Neuronal stem cell (in vitro differentiated cells): ENCODE measurements at regions not wholly inside any gene's neighbourhood (a gene's known extent, or its start where the extent isn't known, plus 50 kb on each side); places are given as distances from the start of the nearest gene placed in this dataset.
"Not testable (repeated sequence)": the region's sequence is repeated elsewhere in the genome, so short reads cannot be mapped to it uniquely, and the experiment has no call there.

ENCODE experiments used
- DNase-seq: peaks from one replicate; pipeline ENCODE4 v3.0.0-alpha.2; 2013; ENCODE audit warnings: low spot score
- H2AFZ ChIP-seq: one replicate; pipeline ENCODE4 v1.6.1; 2013; ENCODE audit warnings: mild to moderate bottlenecking, low read length, inconsistent platforms
- H2AK5ac ChIP-seq: 2 replicates; pipeline ENCODE4 v1.6.1; 2013; ENCODE audit warnings: low read depth, mild to moderate bottlenecking, inconsistent platforms, low read length, moderate library complexity, mixed read lengths
- H2BK120ac ChIP-seq: 2 replicates; pipeline ENCODE4 v1.6.1; 2013; ENCODE audit warnings: low read depth, mild to moderate bottlenecking, inconsistent platforms, low read length, moderate library complexity, mixed read lengths
- H2BK12ac ChIP-seq: one replicate; pipeline ENCODE4 v1.6.1; 2013; ENCODE audit warnings: low read length, inconsistent platforms
- H2BK15ac ChIP-seq: 2 replicates; pipeline ENCODE4 v1.6.1; 2013; ENCODE audit warnings: mild to moderate bottlenecking, low read length, inconsistent platforms, mixed read lengths
- H2BK5ac ChIP-seq: one replicate; pipeline ENCODE4 v1.6.1; 2013; ENCODE audit warnings: inconsistent platforms, mild to moderate bottlenecking, low read length, moderate library complexity
- H3K14ac ChIP-seq: one replicate; pipeline ENCODE4 v1.6.1; 2013; ENCODE audit warnings: low read length, inconsistent platforms
- H3K18ac ChIP-seq: 2 replicates; pipeline ENCODE4 v1.6.1; 2013; ENCODE audit warnings: low read length, inconsistent platforms
- H3K23ac ChIP-seq: 2 replicates; pipeline ENCODE4 v1.6.1; 2013; ENCODE audit warnings: low read depth, mild to moderate bottlenecking, mixed read lengths, low read length, inconsistent platforms; ENCODE audit not compliant: poor library complexity
- H3K27ac ChIP-seq: replicated peaks from 3 replicates; pipeline ENCODE4 v1.5.1; 2013; ENCODE audit warnings: low read length, inconsistent platforms
- H3K27me3 ChIP-seq, 3 experiments: 2 replicates each; pipeline ENCODE4 v1.6.1; 2013; ENCODE audit warnings: low read length in 3 of 3, mild to moderate bottlenecking in 2 of 3, inconsistent platforms in 1 of 3, low read depth in 1 of 3, mixed read lengths in 1 of 3, moderate library complexity in 1 of 3; ENCODE audit not compliant: control insufficient read depth in 3 of 3, insufficient read depth in 3 of 3
- H3K36me3 ChIP-seq, 2 donors: replicated peaks in 1 of 2; 2 replicates each; pipeline ENCODE4 v1.6.1; 2013; ENCODE audit warnings: low read length in 2 of 2; ENCODE audit not compliant: control insufficient read depth in 2 of 2, insufficient read depth in 2 of 2
- H3K4ac ChIP-seq: 2 replicates; pipeline ENCODE4 v1.6.1; 2013; ENCODE audit warnings: inconsistent platforms, mild to moderate bottlenecking, low read length, moderate library complexity
- H3K4me1 ChIP-seq, 2 donors: 1 replicate in 1 of 2; 2 replicates in 1 of 2; pipeline ENCODE4 v1.6.1; 2013; ENCODE audit warnings: low read length in 2 of 2, low read depth in 1 of 2; ENCODE audit not compliant: control insufficient read depth in 2 of 2, insufficient read depth in 1 of 2
- H3K4me2 ChIP-seq: one replicate; pipeline ENCODE4 v1.6.1; 2013; ENCODE audit warnings: mild to moderate bottlenecking, low read length, inconsistent platforms; ENCODE audit not compliant: insufficient read depth, poor library complexity, severe bottlenecking
- H3K4me3 ChIP-seq, 2 donors: 2 replicates each; pipeline ENCODE4 v1.5.1; 2013; ENCODE audit warnings: low read length in 2 of 2, mild to moderate bottlenecking in 2 of 2, inconsistent platforms in 1 of 2, moderate library complexity in 1 of 2
- H3K79me1 ChIP-seq: one replicate; pipeline ENCODE4 v1.6.1; 2013; ENCODE audit warnings: low read depth, mild to moderate bottlenecking, inconsistent platforms, low read length, moderate library complexity
- H3K9ac ChIP-seq: one replicate; pipeline ENCODE4 v1.6.1; 2013; ENCODE audit warnings: mild to moderate bottlenecking, low read depth, low read length, inconsistent platforms; ENCODE audit not compliant: poor library complexity
- H3K9me3 ChIP-seq, 2 donors: replicated peaks in 1 of 2; 2 replicates each; pipeline versions ENCODE3 to v1.6.1; 2013; ENCODE audit warnings: low read length in 2 of 2, mild to moderate bottlenecking in 2 of 2, inconsistent platforms in 1 of 2, low read depth in 1 of 2, mixed read lengths in 1 of 2, moderate library complexity in 1 of 2; ENCODE audit not compliant: control insufficient read depth in 2 of 2, insufficient read depth in 1 of 2
- H4K8ac ChIP-seq: one replicate; pipeline ENCODE4 v1.6.1; 2013; ENCODE audit warnings: low read depth, mild to moderate bottlenecking, inconsistent platforms, low read length, moderate library complexity
- H4K91ac ChIP-seq: one replicate; pipeline ENCODE4 v1.6.1; 2013; ENCODE audit warnings: low read length, low read depth, mild to moderate bottlenecking, inconsistent platforms; ENCODE audit not compliant: poor library complexity
- WGBS, 2 donors: extraction: QIAGEN DNeasy Blood & Tissue Kit; methylation state at CpG; one replicate each; pipeline ENCODE4 v1.1.7; 2013; ENCODE audit warnings: missing lambda C conversion rate in 2 of 2, mixed read lengths in 1 of 2; ENCODE audit not compliant: insufficient read length in 2 of 2, insufficient replicate concordance in 1 of 2; ENCODE audit errors: extremely low coverage in 2 of 2; 5-methylcytosine and 5-hydroxymethylcytosine counted together

DNA sequence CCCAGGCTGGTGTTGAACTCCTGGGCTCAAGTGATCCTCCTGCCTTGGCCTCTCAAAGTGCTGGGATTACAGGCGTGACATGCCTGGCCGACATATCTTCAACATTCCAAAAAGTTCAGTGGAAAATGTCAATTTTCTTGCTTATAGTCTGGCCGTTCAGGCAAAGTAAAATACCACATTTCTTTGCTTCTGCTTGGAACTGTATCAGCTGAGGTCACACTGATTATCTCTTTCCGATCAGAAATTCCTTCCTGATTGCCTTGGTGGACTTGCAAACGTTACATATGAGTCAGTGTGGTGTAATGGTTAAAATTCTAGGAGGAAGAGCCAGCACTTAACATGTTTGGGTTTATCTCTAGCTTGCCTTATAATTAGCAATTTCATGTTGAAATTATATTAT, 170.6 kb upstream of the ERV3-1 start:
- H2BK15ac ChIP-seq, H2AK5ac ChIP-seq, H2BK5ac ChIP-seq, H3K9me3 ChIP-seq, H3K27me3 ChIP-seq, H4K8ac ChIP-seq, H3K36me3 ChIP-seq, H4K91ac ChIP-seq, H3K18ac ChIP-seq, H3K4me1 ChIP-seq, H3K4me2 ChIP-seq, H3K4ac ChIP-seq, H3K9ac ChIP-seq, H3K79me1 ChIP-seq, H3K27ac ChIP-seq, H2AFZ ChIP-seq, H3K4me3 ChIP-seq, H2BK120ac ChIP-seq, H3K23ac ChIP-seq, H2BK12ac ChIP-seq, H3K14ac ChIP-seq, DNase-seq: not testable (repeated sequence)
- WGBS, 2 donors = no CpG with 5 or more reads among the region's 5 CpGs

DNA sequence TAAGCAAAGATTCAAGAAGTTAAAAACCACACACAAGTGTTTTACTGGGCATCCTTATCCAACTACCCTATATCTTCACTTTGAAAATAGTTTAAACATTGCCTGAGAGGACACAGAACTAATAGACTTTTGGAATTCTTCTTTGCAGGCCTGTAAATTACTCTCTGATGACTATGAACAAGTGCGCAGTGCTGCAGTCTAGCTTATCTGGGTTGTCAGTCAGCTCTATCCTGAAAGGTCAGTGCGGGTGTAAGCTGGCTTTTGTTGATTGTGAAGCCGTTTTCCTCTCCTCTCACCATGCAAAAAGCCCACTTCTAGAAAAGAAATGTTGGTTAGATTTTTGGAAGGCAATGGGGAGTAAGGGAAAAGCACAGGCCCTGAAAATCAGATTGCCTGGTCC, 143.6 kb upstream of the ERV3-1 start:
- H3K4me2 ChIP-seq, DNase-seq, H3K18ac ChIP-seq, H2BK120ac ChIP-seq, H2BK5ac ChIP-seq, H3K14ac ChIP-seq, H2BK12ac ChIP-seq, H3K79me1 ChIP-seq, H3K4ac ChIP-seq, H3K27ac ChIP-seq, H2AFZ ChIP-seq, H2BK15ac ChIP-seq, H2AK5ac ChIP-seq, H3K4me3 ChIP-seq, H3K27me3 ChIP-seq, H4K91ac ChIP-seq, H4K8ac ChIP-seq, H3K9me3 ChIP-seq, H3K36me3 ChIP-seq, H3K23ac ChIP-seq, H3K9ac ChIP-seq, H3K4me1 ChIP-seq: not testable (repeated sequence)
- WGBS, 2 donors = no CpG with 5 or more reads among the region's 3 CpGs

DNA sequence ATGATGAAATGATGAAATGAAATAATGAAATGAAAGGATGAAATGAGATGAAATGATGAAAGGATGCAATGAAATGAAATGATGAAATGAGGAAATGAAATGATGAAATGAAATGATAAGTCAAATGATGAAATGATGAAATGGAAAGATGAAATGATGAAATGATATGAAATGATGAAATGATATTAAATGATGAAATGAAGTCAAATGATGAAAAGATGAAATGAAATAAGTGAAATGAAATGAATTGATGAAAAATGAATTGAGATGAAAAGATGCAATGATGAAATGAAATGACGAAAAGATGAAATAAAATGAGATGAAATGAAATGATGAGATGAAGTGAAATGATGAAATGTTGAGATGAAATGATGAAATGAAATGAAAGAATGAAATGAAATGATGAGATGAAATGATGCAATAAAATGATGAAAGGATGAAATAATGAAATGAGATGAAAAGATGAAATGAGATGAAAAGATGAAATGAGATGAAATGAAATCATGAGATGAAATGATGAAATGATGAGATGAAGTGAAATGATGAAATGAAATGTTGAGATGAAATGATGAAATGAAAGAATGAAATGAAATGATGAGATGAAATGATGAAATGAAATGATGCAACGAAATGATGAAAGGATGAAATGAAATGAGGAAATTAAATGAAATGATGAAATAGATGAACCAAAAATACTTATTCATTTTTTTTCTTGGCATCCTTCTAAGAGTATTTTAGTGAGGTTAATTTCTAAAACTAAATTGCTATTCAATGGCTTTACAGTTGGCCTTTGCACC, 139.8 kb upstream of the ERV3-1 start:
- not testable (repeated sequence) for H2BK120ac ChIP-seq, H3K9me3 ChIP-seq, H3K4ac ChIP-seq, H3K18ac ChIP-seq, H3K14ac ChIP-seq, H3K4me2 ChIP-seq, H2BK12ac ChIP-seq, H2BK15ac ChIP-seq, H4K8ac ChIP-seq, H3K4me1 ChIP-seq, H3K36me3 ChIP-seq, H3K27me3 ChIP-seq, H2BK5ac ChIP-seq, H4K91ac ChIP-seq, H3K27ac ChIP-seq, H3K79me1 ChIP-seq, DNase-seq, H2AK5ac ChIP-seq, H3K9ac ChIP-seq, H3K4me3 ChIP-seq, H3K23ac ChIP-seq, H2AFZ ChIP-seq
- WGBS, 2 donors = 100% methylated on average over 1 of the region's 2 CpGs; no CpG with 5 or more reads in 1 of the 2 donors

DNA sequence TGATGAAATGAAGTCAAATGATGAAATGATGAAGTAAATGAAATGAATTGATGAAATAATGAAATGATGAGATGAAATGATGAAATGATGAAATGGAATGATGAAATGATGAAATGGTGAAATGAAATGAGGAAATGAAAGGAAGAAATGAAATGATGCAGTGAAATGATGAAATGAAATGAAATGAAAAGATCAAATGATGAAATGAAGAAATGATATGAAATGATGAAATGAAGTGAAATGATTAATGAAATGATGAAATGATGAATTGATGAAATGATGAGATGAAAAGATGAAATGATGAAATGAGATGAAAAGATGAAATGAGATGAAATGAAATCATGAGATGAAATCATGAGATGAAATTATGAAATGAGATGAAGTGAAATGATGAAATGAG, 139.2 kb upstream of the ERV3-1 start:
- not testable (repeated sequence) for H3K4me2 ChIP-seq, H3K9me3 ChIP-seq, H4K91ac ChIP-seq, H2AK5ac ChIP-seq, H2AFZ ChIP-seq, H3K27me3 ChIP-seq, H3K14ac ChIP-seq, H3K23ac ChIP-seq, H2BK120ac ChIP-seq, H3K4me1 ChIP-seq, H3K18ac ChIP-seq, H3K4ac ChIP-seq, H3K9ac ChIP-seq, H3K36me3 ChIP-seq, H2BK5ac ChIP-seq, H3K79me1 ChIP-seq, H4K8ac ChIP-seq, H2BK15ac ChIP-seq, H2BK12ac ChIP-seq, H3K4me3 ChIP-seq, DNase-seq, H3K27ac ChIP-seq
